ENCODE measurements at regions not wholly inside any gene's neighbourhood (a gene's known extent, or its start where the extent isn't known, plus 50 kb on each side); places are given as distances from the start of the nearest gene placed in this dataset.

GRCh38 chr10:128863823-128864405 is 603.1 kb upstream of the MGMT start:
- TF ChIP-seq POLR2A (IDR thresholded peaks at IDR 0.05; ENCODE audit: low read depth, low read length) (no peak), EZH2 (IDR thresholded peaks at IDR 0.05; ENCODE audit: borderline replicate concordance, low read depth, low read length, severe bottlenecking) (no peak), CTCF (IDR thresholded peaks at IDR 0.05; ENCODE audit: extremely low read depth in 1 of 2, insufficient read depth in 1 of 2, low read depth in 1 of 2, low read length in 2 of 2) (no peak), GATA2 (IDR thresholded peaks at IDR 0.05; ENCODE audit: insufficient read depth, insufficient read length, low read depth, low read length) (no peak), MYC (IDR thresholded peaks at IDR 0.05; ENCODE audit: low read depth, low read length) (no peak), JUN (IDR thresholded peaks at IDR 0.05; ENCODE audit: borderline replicate concordance, insufficient read depth, insufficient read length, low read depth) (no peak), FOS (IDR thresholded peaks at IDR 0.05; ENCODE audit: borderline replicate concordance, insufficient read depth, low read length) (no peak), POLR2AphosphoS5 (IDR thresholded peaks at IDR 0.05; ENCODE audit: insufficient read depth, low read depth, low read length) (no peak), MAX (IDR thresholded peaks at IDR 0.05; ENCODE audit: insufficient read depth, insufficient read length) (no peak)
- no peak overlapping the region for H3K4me3 ChIP-seq (replicated peaks in 1 of 3; ENCODE audit: insufficient read depth in 1 of 3, low read depth in 1 of 3, low read length in 3 of 3)
- H2AFZ ChIP-seq (ENCODE audit: low read depth, low read length), result no peak overlapping the region
- H3K79me2 ChIP-seq (ENCODE audit: control insufficient read depth, insufficient read depth, low read length), result no peaks in the 10 kb centered on the region
- H3K4me2 ChIP-seq (ENCODE audit: insufficient read depth, low read length), result no peak overlapping the region
- H3K36me3 ChIP-seq (ENCODE audit: control insufficient read depth in 2 of 2, extremely low read depth in 1 of 2, insufficient read depth in 2 of 2, low read length in 2 of 2), result no peaks in the 10 kb centered on the region
- ChIA-PET CTCF (no interaction called here), POLR2A (no interaction called here)
- H3K9me1 ChIP-seq (replicated peaks; ENCODE audit: control insufficient read depth, extremely low read depth, insufficient read depth, low read length), result no peaks in the 10 kb centered on the region
- no peaks in the 10 kb centered on the region for H3K4me1 ChIP-seq (ENCODE audit: control insufficient read depth, extremely low read depth, insufficient read depth, low read length)
- FAIRE-seq (no peak), DNase-seq (ENCODE audit: low read depth, low spot score) (no peak)
- H3K9me3 ChIP-seq (replicated peaks; ENCODE audit: control insufficient read depth, insufficient read depth, low read length), result no peaks in the 10 kb centered on the region
- no peaks in the 10 kb centered on the region for H4K20me1 ChIP-seq (replicated peaks; ENCODE audit: control insufficient read depth, extremely low read depth, insufficient read depth, low read length)
- BruUV-seq (replicated peaks), result no TSS peak
- H3K9ac ChIP-seq (replicated peaks; ENCODE audit: extremely low read depth, insufficient read depth, low read length), result no peak overlapping the region
- H3K27ac ChIP-seq (ENCODE audit: insufficient read depth, low read depth, low read length), result no peak overlapping the region
- intact Hi-C loops (cut with micrococcal nuclease) (no loop called here), dilution Hi-C loops (cut with MboI; ENCODE audit: extremely low pct_ligation_motif_present, low sequenced_read_pairs) (no loop called here)
- no peaks in the 10 kb centered on the region for H3K27me3 ChIP-seq (ENCODE audit: control insufficient read depth in 2 of 2, insufficient read depth in 2 of 2, low read length in 2 of 2)
